Liver (tissue), 3 donors: ENCODE measurements at regions not wholly inside any gene's neighbourhood (a gene's known extent, or its start where the extent isn't known, plus 50 kb on each side); places are given as distances from the start of the nearest gene placed in this dataset.

Experiments used
- HNF4G ChIP-seq: IDR thresholded peaks from 2 replicates; pipeline ENCODE4 v1.6.1; 2016; ENCODE audit warnings: antibody characterized with exemption
- TF ChIP-seq, protein P1 (sequence below): fragments of 150-350 bp; IDR thresholded peaks from 2 replicates; pipeline ENCODE4 v1.5.1; 2017; ENCODE audit warnings: improper control_type of control experiment, low read depth, low read length; ENCODE audit not compliant: missing input control
- donor health status: healthy.
- donor health status: healthy.

DNA sequence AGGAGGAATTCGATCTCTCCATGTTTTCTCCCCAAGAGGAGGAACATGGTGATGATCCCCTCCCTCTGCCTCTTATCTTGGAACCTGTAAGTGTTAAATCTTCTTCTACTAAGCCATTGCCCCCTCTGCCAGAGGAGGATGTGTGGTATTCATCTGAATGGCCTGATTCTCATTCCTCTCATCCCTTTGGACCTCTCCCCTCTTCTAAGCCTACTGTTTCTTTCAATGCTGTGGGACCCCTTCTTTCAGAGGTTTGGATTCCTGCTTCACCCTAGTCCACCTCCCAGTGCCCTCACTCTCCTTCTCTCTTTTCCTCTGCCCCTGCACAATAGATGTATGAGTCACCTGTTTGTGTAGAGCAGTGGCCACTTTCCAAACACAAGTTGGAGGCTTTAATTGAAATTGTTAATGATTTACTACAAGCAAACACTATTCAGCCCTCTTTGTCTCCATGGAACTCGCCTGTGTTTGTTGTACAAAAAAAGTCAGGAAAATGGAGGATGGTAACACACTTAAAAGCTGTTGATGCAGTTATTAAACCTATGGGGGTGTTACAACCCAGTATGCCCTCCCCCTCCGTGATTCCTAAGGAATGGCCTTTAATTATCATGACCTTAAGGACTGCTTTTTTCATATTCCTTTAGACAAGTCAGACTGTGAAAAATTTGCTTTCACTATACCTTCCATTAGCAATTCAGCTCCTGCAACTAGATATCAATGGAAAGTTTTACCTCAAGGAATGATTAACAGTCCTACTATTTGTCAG is 192.1 kb upstream of the ALG10B start:
- TF ChIP-seq, protein P1, sequence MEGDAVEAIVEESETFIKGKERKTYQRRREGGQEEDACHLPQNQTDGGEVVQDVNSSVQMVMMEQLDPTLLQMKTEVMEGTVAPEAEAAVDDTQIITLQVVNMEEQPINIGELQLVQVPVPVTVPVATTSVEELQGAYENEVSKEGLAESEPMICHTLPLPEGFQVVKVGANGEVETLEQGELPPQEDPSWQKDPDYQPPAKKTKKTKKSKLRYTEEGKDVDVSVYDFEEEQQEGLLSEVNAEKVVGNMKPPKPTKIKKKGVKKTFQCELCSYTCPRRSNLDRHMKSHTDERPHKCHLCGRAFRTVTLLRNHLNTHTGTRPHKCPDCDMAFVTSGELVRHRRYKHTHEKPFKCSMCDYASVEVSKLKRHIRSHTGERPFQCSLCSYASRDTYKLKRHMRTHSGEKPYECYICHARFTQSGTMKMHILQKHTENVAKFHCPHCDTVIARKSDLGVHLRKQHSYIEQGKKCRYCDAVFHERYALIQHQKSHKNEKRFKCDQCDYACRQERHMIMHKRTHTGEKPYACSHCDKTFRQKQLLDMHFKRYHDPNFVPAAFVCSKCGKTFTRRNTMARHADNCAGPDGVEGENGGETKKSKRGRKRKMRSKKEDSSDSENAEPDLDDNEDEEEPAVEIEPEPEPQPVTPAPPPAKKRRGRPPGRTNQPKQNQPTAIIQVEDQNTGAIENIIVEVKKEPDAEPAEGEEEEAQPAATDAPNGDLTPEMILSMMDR, result no peak
- TF ChIP-seq HNF4G, result no peak
